ENCODE measurements at regions not wholly inside any gene's neighbourhood (a gene's known extent, or its start where the extent isn't known, plus 50 kb on each side); places are given as distances from the start of the nearest gene placed in this dataset.
A peak's percentile ranks its signal among the peaks of the same experiment; 100 is the strongest.

DNA sequence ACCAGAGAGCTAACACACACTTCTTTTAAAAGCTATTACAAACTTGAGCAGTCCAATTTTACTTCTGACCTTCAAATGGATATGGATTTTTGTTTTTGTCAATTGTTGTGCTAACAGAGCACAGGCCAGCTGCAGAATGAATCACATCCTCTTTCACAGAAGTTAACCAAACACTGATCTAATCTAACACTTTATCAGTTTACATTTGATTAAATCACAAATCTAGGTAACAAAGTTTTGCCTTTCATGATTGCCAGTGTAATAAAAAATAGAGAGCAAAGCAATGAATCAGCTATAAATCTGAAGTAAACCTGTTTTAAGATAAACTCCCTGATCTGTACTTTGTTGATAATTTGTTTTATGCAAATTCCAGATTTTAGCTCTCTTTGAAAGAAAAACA lies 273.1 kb upstream of the RGS6 start:
- peaks cover 18% of the 10 kb centered on the region; the same call in 1 of the 2 replicates for H3K79me2 ChIP-seq (ENCODE audit: low read depth)
- peak overlapping the region; percentile 61 for H3K4me2 ChIP-seq
- TF ChIP-seq EZH2 (IDR thresholded peaks at IDR 0.05; ENCODE audit: low read depth): no peak
- TF ChIP-seq, protein P1, sequence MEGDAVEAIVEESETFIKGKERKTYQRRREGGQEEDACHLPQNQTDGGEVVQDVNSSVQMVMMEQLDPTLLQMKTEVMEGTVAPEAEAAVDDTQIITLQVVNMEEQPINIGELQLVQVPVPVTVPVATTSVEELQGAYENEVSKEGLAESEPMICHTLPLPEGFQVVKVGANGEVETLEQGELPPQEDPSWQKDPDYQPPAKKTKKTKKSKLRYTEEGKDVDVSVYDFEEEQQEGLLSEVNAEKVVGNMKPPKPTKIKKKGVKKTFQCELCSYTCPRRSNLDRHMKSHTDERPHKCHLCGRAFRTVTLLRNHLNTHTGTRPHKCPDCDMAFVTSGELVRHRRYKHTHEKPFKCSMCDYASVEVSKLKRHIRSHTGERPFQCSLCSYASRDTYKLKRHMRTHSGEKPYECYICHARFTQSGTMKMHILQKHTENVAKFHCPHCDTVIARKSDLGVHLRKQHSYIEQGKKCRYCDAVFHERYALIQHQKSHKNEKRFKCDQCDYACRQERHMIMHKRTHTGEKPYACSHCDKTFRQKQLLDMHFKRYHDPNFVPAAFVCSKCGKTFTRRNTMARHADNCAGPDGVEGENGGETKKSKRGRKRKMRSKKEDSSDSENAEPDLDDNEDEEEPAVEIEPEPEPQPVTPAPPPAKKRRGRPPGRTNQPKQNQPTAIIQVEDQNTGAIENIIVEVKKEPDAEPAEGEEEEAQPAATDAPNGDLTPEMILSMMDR (conservative IDR thresholded peaks at IDR 0.05): no peak
- H2AFZ ChIP-seq: no peak overlapping the region
- intact Hi-C loops (cut with micrococcal nuclease; ENCODE audit: unreplicated experiment): no loop called here
- H3K4me3 ChIP-seq: no peak overlapping the region
- H3K9me2 ChIP-seq (ENCODE audit: insufficient read depth): no peaks in the 10 kb centered on the region
- H4K20me1 ChIP-seq (ENCODE audit: insufficient read depth): no peaks in the 10 kb centered on the region
- H3F3A ChIP-seq (ENCODE audit: insufficient read depth, low read depth): peaks cover 29% of the 10 kb centered on the region
- CTCF ChIA-PET: interaction anchor here (0.6 kb wide), 1 partner anchor 10 kb away, joined by 3 read pairs; no protein-coding TSS in a partner anchor
- DNase-seq: peak in 1 of 2 experiments; percentile 85
- peak overlapping the region; percentile 69 for H3K27ac ChIP-seq
- peaks cover 40% of the 10 kb centered on the region for H3K36me3 ChIP-seq (ENCODE audit: low read depth)
- peaks cover 32% of the 10 kb centered on the region for H3K4me1 ChIP-seq (replicated peaks; ENCODE audit: insufficient read depth)
- H3K27me3 ChIP-seq (ENCODE audit: insufficient read depth, low read depth): no peaks in the 10 kb centered on the region
- POLR2A ChIA-PET (ENCODE audit: unreplicated experiment): no interaction called here
- H3K9me3 ChIP-seq (ENCODE audit: insufficient read depth, low read depth): no peaks in the 10 kb centered on the region
- BruUV-seq (replicated peaks): no TSS peak

DNA sequence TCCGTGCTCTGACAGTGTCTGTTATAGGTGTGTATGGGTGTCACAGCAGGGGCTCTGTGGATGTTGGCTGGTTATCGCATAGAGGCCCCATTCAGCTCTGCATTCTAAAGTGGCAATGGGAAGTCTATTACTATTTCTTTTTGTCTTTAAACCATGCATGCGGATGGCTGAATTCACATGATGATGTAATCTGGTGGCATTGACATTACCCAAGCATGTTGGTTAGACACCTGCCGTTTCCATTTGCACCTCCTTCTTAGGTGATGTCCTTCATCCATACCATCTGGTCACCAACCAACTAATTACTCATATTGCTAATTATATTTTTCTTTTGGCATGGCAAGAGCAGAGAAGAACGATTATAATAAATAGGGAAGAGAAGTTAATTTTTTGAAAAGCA lies 270.8 kb upstream of the RGS6 start:
- BruUV-seq (replicated peaks): no TSS peak
- Histone ChIP-seq H3K9me3 (ENCODE audit: insufficient read depth, low read depth) (no peaks in the 10 kb centered on the region), H3K36me3 (ENCODE audit: low read depth) (peaks cover 40% of the 10 kb centered on the region), H3K4me2 (no peak overlapping the region), H2AFZ (no peak overlapping the region), H3K79me2 (ENCODE audit: low read depth) (peaks cover 12% of the 10 kb centered on the region; the same call in 1 of the 2 replicates), H3K4me3 (no peak overlapping the region), H3K4me1 (replicated peaks; ENCODE audit: insufficient read depth) (peaks cover 32% of the 10 kb centered on the region), H4K20me1 (ENCODE audit: insufficient read depth) (no peaks in the 10 kb centered on the region), H3K27me3 (ENCODE audit: insufficient read depth, low read depth) (no peaks in the 10 kb centered on the region), H3F3A (ENCODE audit: insufficient read depth, low read depth) (peaks cover 29% of the 10 kb centered on the region), H3K9me2 (ENCODE audit: insufficient read depth) (no peaks in the 10 kb centered on the region), H3K27ac (no peak overlapping the region)
- DNase-seq: no peak
- POLR2A ChIA-PET (ENCODE audit: unreplicated experiment): interaction anchor here (0.6 kb wide), 1 partner anchor 898 kb away, joined by 3 read pairs; no protein-coding TSS in a partner anchor
- CTCF ChIA-PET: no interaction called here
- intact Hi-C loops (cut with micrococcal nuclease; ENCODE audit: unreplicated experiment): no loop called here
- TF ChIP-seq, protein P1 (conservative IDR thresholded peaks at IDR 0.05): no peak
- no peak for TF ChIP-seq EZH2 (IDR thresholded peaks at IDR 0.05; ENCODE audit: low read depth)

DNA sequence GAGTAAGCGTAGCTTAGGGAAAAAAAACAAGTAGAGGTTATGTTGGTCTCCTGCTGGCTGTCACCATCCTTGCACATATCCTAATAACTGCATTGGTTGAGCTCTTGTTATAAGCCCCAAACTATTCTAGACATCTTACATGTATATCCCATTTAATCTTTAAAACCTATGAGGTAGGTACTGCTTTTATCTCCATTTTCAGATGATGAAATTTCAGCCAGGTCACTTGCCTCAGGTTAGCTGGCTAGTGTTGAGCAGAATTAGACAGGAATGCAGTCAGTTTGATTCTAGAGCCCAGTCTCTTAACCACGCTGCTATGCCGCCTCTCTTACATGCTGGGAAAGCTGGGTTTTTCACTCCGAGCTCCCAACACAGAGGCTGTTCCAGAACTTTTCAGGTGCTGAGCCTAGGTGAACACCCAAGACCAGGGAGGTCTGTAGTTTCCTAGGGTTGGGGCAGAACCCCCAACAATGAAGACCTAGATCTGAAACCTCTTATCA lies 269.9 kb upstream of the RGS6 start:
- no TSS peak for BruUV-seq (replicated peaks)
- 0 out of 2 replicates have a peak, but pooled peaks cover 12% of the 10 kb centered on the region for H3K79me2 ChIP-seq (ENCODE audit: low read depth)
- no peak overlapping the region for H2AFZ ChIP-seq
- no peaks in the 10 kb centered on the region for H3K9me2 ChIP-seq (ENCODE audit: insufficient read depth)
- ChIA-PET CTCF (no interaction called here), POLR2A (ENCODE audit: unreplicated experiment) (no interaction called here)
- H3F3A ChIP-seq (ENCODE audit: insufficient read depth, low read depth): peaks cover 28% of the 10 kb centered on the region
- no peaks in the 10 kb centered on the region for H4K20me1 ChIP-seq (ENCODE audit: insufficient read depth)
- H3K9me3 ChIP-seq (ENCODE audit: insufficient read depth, low read depth): no peaks in the 10 kb centered on the region
- H3K4me2 ChIP-seq: no peak overlapping the region
- intact Hi-C loops (cut with micrococcal nuclease; ENCODE audit: unreplicated experiment): no loop called here
- no peak overlapping the region for H3K27ac ChIP-seq
- peaks cover 40% of the 10 kb centered on the region; the same call in 1 of the 2 replicates for H3K36me3 ChIP-seq (ENCODE audit: low read depth)
- peaks cover 30% of the 10 kb centered on the region for H3K4me1 ChIP-seq (replicated peaks; ENCODE audit: insufficient read depth)
- H3K27me3 ChIP-seq (ENCODE audit: insufficient read depth, low read depth): no peaks in the 10 kb centered on the region
- no peak for TF ChIP-seq EZH2 (IDR thresholded peaks at IDR 0.05; ENCODE audit: low read depth)
- TF ChIP-seq, protein P1 (conservative IDR thresholded peaks at IDR 0.05): no peak
- H3K4me3 ChIP-seq: no peak overlapping the region
- no peak for DNase-seq

Data from PC-9 (cell line).